Omental fat pad (tissue), 3 donors: ENCODE measurements at regions not wholly inside any gene's neighbourhood (a gene's known extent, or its start where the extent isn't known, plus 50 kb on each side); places are given as distances from the start of the nearest gene placed in this dataset.

ENCODE experiments used
- ATAC-seq: fragments of 150-250 bp; one replicate; pipeline ENCODE4 v1.9.1; 2016; ENCODE audit warnings: mild to moderate bottlenecking, moderate library complexity; ENCODE audit not compliant: low FRiP score
- DNase-seq: peaks from one replicate; pipeline ENCODE4 v3.0.0-alpha.2; 2019; ENCODE audit warnings: low spot score
- TF ChIP-seq, protein P1 (sequence below), 3 donors: fragments of 450-650 bp; IDR thresholded peaks; one replicate each; pipeline ENCODE4 v1.5.1; 2016 to 2017; ENCODE audit warnings: antibody characterized with exemption in 3 of 3, mild to moderate bottlenecking in 3 of 3, moderate library complexity in 2 of 3

DNA sequence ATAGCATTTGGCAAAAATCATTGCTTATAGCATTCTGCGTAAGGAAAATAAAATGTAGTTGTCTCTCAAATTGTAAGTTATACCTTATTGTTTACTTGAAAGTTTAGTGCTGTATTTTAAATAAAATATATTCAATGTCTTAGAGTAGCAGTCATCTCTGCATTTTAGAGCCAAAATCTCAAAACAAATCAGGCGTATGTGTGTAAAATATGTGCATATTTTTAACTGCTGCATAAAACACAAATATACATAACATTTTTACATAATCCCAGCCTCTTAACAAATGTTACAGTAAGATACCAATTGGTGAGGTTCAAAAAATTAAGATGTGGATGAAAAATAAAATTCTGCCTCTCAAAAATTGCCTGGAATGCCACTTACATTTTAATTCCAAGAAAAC is 145.8 kb upstream of the AGA start:
- ATAC-seq (no peak), DNase-seq (no peak)
- TF ChIP-seq, protein P1, sequence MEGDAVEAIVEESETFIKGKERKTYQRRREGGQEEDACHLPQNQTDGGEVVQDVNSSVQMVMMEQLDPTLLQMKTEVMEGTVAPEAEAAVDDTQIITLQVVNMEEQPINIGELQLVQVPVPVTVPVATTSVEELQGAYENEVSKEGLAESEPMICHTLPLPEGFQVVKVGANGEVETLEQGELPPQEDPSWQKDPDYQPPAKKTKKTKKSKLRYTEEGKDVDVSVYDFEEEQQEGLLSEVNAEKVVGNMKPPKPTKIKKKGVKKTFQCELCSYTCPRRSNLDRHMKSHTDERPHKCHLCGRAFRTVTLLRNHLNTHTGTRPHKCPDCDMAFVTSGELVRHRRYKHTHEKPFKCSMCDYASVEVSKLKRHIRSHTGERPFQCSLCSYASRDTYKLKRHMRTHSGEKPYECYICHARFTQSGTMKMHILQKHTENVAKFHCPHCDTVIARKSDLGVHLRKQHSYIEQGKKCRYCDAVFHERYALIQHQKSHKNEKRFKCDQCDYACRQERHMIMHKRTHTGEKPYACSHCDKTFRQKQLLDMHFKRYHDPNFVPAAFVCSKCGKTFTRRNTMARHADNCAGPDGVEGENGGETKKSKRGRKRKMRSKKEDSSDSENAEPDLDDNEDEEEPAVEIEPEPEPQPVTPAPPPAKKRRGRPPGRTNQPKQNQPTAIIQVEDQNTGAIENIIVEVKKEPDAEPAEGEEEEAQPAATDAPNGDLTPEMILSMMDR (IDR thresholded peaks at IDR 0.05), result no peak

DNA sequence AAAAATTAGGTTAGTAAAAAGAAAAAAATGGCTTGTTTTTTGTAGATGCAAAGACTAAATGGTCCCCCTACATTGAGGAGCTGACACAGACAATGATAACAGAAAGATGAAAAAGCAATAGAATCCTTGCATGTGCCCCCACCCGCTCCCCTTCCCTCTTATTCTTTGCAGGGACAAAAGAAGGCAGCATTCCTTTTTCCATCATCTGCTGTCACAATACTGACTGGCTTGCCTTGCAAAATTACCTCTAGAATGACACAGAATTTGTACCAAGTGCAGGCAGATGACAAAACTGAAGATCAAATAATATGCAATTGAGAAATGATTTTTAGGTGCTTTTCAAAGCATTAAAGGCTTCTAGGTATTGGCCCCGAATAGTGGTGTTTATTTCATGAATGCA is 153.1 kb upstream of the AGA start:
- DNase-seq (no peak), ATAC-seq (no peak)
- TF ChIP-seq, protein P1 (IDR thresholded peaks at IDR 0.05), result no peak

DNA sequence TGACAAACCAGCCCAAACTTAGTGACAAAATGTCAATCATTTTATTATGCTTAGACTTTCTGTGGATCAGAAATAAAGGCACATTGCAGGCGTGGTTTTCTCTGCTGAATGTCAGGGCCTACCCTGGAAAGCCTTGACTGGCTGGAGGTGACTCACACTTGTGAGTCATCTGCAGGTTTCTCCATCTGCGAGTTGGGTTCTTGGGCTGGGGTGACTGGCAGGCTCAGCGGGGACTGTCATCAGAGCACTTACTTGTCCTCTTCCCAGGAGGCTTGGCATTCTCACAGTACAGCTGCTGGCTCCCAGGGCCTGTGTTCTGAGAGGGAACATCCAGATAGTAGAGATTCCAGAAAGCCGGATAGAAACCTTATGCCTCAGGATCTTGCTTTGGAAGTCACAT is 153.8 kb upstream of the AGA start:
- DNase-seq (no peak), ATAC-seq (no peak)

DNA sequence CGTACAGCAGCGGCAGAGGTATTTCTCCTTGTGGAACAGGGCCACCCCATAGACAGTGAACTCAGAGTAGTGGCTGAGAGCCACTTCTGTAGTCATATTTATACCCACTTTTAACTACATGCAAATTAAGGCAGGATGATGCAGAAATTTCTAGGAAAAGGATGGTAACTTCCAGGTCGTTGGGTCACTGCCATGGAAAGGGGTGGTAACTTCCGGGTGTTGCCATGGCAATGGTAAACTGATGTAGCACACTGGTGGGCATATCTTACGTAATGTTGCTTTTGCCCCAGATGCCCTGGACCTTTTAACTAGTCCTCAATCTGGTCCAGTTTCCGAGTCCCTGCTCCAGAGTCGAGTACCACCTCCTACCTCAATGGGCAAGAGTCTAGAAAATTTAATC is 154.8 kb upstream of the AGA start:
- no peak for ATAC-seq
- TF ChIP-seq, protein P1 (IDR thresholded peaks at IDR 0.05), result no peak
- DNase-seq, result no peak

More for the DNA sequence above, 153.8 kb upstream of the AGA start:
- TF ChIP-seq, protein P1 (IDR thresholded peaks at IDR 0.05), result no peak

DNA sequence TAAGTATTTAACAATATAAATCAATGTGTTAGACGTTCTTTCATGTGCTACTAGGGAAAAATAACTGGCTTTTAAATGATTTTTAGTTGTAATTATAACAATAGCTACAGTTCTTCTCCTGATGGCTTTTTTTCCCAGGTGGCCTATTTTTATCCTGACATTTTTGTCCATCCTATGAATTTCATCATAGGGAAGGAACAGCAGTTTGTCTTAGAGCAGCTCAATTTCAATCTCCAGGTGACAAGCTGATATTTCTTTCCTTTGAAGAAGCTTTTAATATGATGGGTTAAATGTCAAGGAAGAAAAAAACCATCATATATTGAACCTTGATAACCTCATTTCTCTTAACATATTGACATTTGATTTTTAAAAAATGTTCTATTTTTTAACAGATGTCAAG is 163.0 kb upstream of the AGA start:
- no peak for ATAC-seq
- no peak for DNase-seq
- TF ChIP-seq, protein P1 (IDR thresholded peaks at IDR 0.05), result no peak

DNA sequence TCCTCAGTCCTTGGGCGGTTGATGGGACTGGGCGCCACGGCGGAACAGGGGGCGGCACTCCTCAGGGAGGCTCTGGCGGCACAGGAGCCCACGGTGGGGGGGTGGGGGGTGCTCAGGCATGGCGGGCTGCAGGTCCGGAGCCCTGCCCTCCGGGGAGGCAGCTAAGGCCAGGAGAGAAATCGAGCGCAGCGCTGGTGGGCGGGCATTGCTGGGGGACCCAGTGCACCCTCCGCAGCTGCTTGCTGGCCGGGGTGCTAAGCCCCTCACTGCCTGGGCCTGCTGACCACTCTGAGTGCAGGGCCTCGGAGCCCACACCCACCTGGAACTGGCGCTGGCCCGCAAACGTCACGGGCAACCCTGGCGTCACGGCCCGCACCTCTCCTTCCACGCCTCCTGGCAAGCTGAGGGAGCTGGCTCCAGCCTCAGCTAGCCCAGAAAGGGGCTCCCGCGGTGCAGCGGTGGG is 164.9 kb upstream of the AGA start:
- TF ChIP-seq, protein P1 (IDR thresholded peaks at IDR 0.05), result no peak
- ATAC-seq, result no peak
- DNase-seq, result no peak

DNA sequence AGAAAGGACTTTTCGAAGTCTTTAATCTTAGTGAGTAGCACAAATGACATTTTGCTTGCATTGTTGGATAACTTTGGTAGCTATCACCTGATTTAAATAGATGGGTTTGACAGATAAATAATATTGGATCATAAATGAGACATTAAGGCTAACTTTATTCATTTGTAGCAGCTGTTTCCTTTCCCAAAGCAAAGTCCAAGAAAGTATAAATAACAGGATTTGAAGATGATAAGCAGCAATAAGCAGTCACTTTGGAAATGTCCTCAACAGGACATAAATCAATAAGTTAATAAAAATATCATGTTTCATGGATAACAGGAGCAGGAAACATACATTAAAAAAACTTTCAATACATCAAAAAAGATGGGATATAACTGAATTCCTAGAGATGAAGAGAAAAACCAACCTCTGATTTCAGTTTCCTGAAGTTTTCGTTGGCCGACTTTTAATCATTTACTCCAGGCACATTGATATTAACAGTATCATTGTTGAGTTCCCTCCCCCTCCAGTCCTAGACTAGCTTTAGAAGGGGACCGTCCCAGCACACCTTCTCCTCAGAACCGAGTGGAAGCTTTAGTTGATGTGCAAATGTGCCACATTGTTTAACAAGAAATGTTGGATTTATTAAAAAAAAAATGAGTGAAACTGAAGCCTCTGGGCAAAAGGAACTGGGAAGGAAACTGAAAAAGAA is 169.9 kb upstream of the AGA start:
- ATAC-seq, result no peak
- TF ChIP-seq, protein P1 (IDR thresholded peaks at IDR 0.05), result no peak
- DNase-seq, result no peak
